Loucy (cell line): ENCODE measurements at regions not wholly inside any gene's neighbourhood (a gene's known extent, or its start where the extent isn't known, plus 50 kb on each side); places are given as distances from the start of the nearest gene placed in this dataset.

Source experiments
- H2AFZ ChIP-seq: fragments of 200-600 bp; sonication (generic); 2 replicates; pipeline ENCODE4 v1.6.0; 2016; ENCODE audit warnings: antibody characterized with exemption, mild to moderate bottlenecking, low read length, moderate library complexity
- H3F3A ChIP-seq: fragments of 200-600 bp; 2 replicates; pipeline ENCODE4 v1.6.0; 2016; ENCODE audit warnings: antibody characterized with exemption, low read depth, mild to moderate bottlenecking
- H3K27me3 ChIP-seq: fragments of 200-600 bp; sonication (generic); 2 replicates; pipeline ENCODE4 v1.6.1; 2014; ENCODE audit warnings: low read length, mild to moderate bottlenecking; ENCODE audit not compliant: insufficient read depth, poor library complexity, severe bottlenecking
- H3K36me3 ChIP-seq: fragments of 200-600 bp; sonication (generic); 2 replicates; pipeline ENCODE4 v1.6.1; 2016; ENCODE audit warnings: low read length; ENCODE audit not compliant: insufficient read depth
- H3K4me1 ChIP-seq: fragments of 200-600 bp; sonication (generic); 2 replicates; pipeline ENCODE4 v1.5.1; 2014; ENCODE audit warnings: low read length, mild to moderate bottlenecking; ENCODE audit not compliant: insufficient read depth, poor library complexity, severe bottlenecking
- H3K4me2 ChIP-seq: fragments of 200-600 bp; sonication (generic); 2 replicates; pipeline ENCODE4 v1.6.0; 2014; ENCODE audit warnings: antibody characterized with exemption, low read length, low read depth, mild to moderate bottlenecking; ENCODE audit not compliant: poor library complexity, severe bottlenecking
- H3K4me3 ChIP-seq: fragments of 200-600 bp; sonication (generic); 2 replicates; pipeline ENCODE4 v1.5.1; 2014; ENCODE audit warnings: low read length, mild to moderate bottlenecking, mixed read lengths; ENCODE audit not compliant: poor library complexity, severe bottlenecking
- H3K79me2 ChIP-seq: fragments of 200-600 bp; sonication (generic); 2 replicates; pipeline ENCODE4 v1.6.1; 2014; ENCODE audit warnings: low read length; ENCODE audit not compliant: insufficient read depth
- H3K9ac ChIP-seq: fragments of 200-600 bp; sonication (generic); 2 replicates; pipeline ENCODE4 v1.6.0; 2014; ENCODE audit warnings: mild to moderate bottlenecking, low read depth, low read length, moderate library complexity; ENCODE audit not compliant: poor library complexity, severe bottlenecking
- H3K9me2 ChIP-seq: fragments of 200-600 bp; sonication (generic); replicated peaks from 2 replicates; pipeline ENCODE4 v1.6.1; 2016; ENCODE audit warnings: low read depth, low read length, mixed read lengths
- H3K9me3 ChIP-seq: fragments of 200-600 bp; sonication (generic); 2 replicates; pipeline ENCODE4 v1.6.1; 2014; ENCODE audit warnings: mild to moderate bottlenecking, antibody characterized with exemption, low read length, low read depth; ENCODE audit not compliant: insufficient read depth
- H4K20me1 ChIP-seq: fragments of 200-600 bp; sonication (generic); 2 replicates; pipeline ENCODE4 v1.6.0; 2014; ENCODE audit warnings: antibody characterized with exemption, low read length, mild to moderate bottlenecking; ENCODE audit not compliant: insufficient read depth, poor library complexity, severe bottlenecking
- EZH2phosphoT487 ChIP-seq: fragments of 200-600 bp; IDR thresholded peaks from 2 replicates; pipeline ENCODE4 v1.6.1; 2018; ENCODE audit warnings: antibody characterized with exemption, mild to moderate bottlenecking, moderate library complexity, borderline replicate concordance
- TF ChIP-seq, protein P1 (sequence below): fragments of 200-600 bp; sonication (generic); conservative IDR thresholded peaks from 2 replicates; pipeline ENCODE4 v1.5.1; 2014; ENCODE audit warnings: mild to moderate bottlenecking, antibody characterized with exemption, low read length

DNA sequence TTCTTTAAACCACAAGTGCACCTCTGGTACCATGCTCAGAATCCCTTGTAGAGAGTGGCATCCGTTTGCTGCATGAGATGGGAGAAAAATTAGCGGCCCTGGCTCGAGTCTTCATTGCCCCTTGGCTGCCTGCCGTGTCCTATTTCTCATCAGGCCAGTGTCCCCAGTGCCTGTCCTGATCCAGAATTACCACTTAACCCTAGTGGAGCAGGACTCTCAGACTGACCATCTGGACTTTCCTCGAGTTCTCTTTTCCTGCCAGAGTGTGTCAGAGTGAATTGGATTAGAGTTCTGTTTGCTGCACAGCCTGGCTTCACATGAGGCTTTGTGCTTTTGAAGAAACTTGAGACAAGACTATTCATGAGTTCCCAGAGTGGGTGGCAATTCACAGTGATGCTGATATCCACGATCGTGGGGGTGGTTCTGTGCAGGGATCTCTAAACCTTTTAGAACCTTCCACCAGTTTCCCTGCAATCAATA is 92.6 kb downstream of the C9orf152 start:
- no peak overlapping the region for H3K9ac ChIP-seq
- H3K9me3 ChIP-seq: no peaks in the 10 kb centered on the region
- no peaks in the 10 kb centered on the region for H3F3A ChIP-seq
- H2AFZ ChIP-seq: no peak overlapping the region
- H3K9me2 ChIP-seq: no peaks in the 10 kb centered on the region
- TF ChIP-seq, protein P1, sequence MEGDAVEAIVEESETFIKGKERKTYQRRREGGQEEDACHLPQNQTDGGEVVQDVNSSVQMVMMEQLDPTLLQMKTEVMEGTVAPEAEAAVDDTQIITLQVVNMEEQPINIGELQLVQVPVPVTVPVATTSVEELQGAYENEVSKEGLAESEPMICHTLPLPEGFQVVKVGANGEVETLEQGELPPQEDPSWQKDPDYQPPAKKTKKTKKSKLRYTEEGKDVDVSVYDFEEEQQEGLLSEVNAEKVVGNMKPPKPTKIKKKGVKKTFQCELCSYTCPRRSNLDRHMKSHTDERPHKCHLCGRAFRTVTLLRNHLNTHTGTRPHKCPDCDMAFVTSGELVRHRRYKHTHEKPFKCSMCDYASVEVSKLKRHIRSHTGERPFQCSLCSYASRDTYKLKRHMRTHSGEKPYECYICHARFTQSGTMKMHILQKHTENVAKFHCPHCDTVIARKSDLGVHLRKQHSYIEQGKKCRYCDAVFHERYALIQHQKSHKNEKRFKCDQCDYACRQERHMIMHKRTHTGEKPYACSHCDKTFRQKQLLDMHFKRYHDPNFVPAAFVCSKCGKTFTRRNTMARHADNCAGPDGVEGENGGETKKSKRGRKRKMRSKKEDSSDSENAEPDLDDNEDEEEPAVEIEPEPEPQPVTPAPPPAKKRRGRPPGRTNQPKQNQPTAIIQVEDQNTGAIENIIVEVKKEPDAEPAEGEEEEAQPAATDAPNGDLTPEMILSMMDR: no peak
- TF ChIP-seq EZH2phosphoT487: no peak
- peaks cover 25% of the 10 kb centered on the region; the same call in 1 of the 2 replicates for H3K36me3 ChIP-seq
- peaks cover 94% of the 10 kb centered on the region for H3K79me2 ChIP-seq
- no peak overlapping the region for H3K4me2 ChIP-seq
- H3K27me3 ChIP-seq: no peaks in the 10 kb centered on the region
- peaks cover 28% of the 10 kb centered on the region for H4K20me1 ChIP-seq
- no peak overlapping the region for H3K4me3 ChIP-seq
- H3K4me1 ChIP-seq: peaks cover 2% of the 10 kb centered on the region

DNA sequence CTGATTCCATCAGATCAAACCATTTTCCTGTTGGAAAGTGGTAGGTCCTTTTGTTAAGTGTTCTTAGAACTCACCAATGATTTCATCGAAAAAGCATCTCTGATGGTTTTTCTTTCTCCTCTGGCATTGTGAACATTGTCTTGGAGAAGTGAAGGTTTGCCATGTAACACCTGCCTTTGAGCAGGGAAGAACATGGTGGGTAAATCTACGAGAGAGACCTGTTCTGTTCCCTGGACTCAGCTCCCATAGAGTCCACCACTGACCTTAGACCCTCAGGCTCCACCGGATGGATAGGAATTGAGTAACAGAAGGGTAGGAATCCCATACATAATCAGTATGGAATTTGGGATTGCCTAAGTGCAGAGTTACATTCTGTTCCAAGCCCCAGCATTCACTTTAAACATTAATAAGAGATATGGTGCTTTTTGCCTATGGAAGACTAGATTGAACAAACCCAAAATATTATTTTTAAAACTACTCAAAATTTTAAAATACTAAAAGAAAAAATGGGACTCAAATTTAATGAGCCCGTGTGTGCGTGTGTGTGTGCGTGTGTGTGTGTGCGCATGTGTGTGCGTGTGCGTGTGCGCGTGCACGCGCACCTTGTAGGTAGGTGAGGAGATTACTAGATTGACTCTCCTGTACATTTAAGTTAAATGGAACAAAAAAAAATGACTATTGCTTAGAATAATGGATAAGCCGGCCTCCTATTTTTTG is 92.0 kb downstream of the C9orf152 start:
- Histone ChIP-seq H3K9ac (no peak overlapping the region), H2AFZ (no peak overlapping the region), H3K27me3 (no peaks in the 10 kb centered on the region), H3K4me3 (no peak overlapping the region), H3K79me2 (peaks cover 95% of the 10 kb centered on the region), H3K4me2 (no peak overlapping the region), H3K4me1 (peaks cover 1% of the 10 kb centered on the region), H3K9me3 (no peaks in the 10 kb centered on the region), H3K9me2 (no peaks in the 10 kb centered on the region), H3F3A (no peaks in the 10 kb centered on the region), H3K36me3 (peaks cover 25% of the 10 kb centered on the region; the same call in 1 of the 2 replicates), H4K20me1 (peaks cover 28% of the 10 kb centered on the region)
- no peak for TF ChIP-seq EZH2phosphoT487

DNA sequence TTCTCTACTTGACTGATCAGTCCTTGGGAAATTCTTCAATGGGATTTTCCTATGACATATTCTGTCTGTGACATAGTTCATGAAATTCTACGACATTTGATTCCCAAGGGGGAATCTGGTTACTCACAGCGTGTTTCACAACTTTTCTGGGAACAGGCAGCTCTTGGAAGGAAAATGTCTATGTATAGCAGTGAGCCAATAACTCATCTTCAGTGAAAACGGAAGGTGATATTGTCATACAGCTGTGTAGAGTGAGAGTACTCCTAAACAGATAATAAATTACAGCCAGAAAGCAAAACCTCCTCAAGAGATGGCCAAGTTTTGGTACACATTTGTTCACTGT is 91.4 kb downstream of the C9orf152 start:
- peaks cover 95% of the 10 kb centered on the region for H3K79me2 ChIP-seq
- H3K4me1 ChIP-seq: peaks cover 3% of the 10 kb centered on the region
- H2AFZ ChIP-seq: no peak overlapping the region
- no peak overlapping the region for H3K4me3 ChIP-seq
- peaks cover 25% of the 10 kb centered on the region for H4K20me1 ChIP-seq
- no peaks in the 10 kb centered on the region for H3K9me2 ChIP-seq
- H3K9me3 ChIP-seq: no peaks in the 10 kb centered on the region
- H3K36me3 ChIP-seq: peaks cover 25% of the 10 kb centered on the region; the same call in 1 of the 2 replicates
- no peaks in the 10 kb centered on the region for H3K27me3 ChIP-seq
- H3F3A ChIP-seq: no peaks in the 10 kb centered on the region
- no peak for TF ChIP-seq EZH2phosphoT487
- TF ChIP-seq, protein P1: no peak
- no peak overlapping the region for H3K4me2 ChIP-seq
- H3K9ac ChIP-seq: no peak overlapping the region
